DOHH2 (cell line): ENCODE measurements at regions not wholly inside any gene's neighbourhood (a gene's known extent, or its start where the extent isn't known, plus 50 kb on each side); places are given as distances from the start of the nearest gene placed in this dataset.

ENCODE experiments used
- CTCF ChIP-seq: fragments of 200-600 bp; sonication (generic); IDR thresholded peaks from one replicate; pipeline ENCODE4 v1.5.1; 2014; ENCODE audit warnings: antibody characterized with exemption, mild to moderate bottlenecking, low read depth, low read length; ENCODE audit not compliant: poor library complexity, severe bottlenecking
- EZH2phosphoT487 ChIP-seq: fragments of 200-600 bp; sonication (generic); IDR thresholded peaks from 2 replicates; pipeline ENCODE4 v1.6.1; 2017; ENCODE audit warnings: borderline replicate concordance, mild to moderate bottlenecking, antibody characterized with exemption, low read length, moderate library complexity, mixed read lengths

DNA sequence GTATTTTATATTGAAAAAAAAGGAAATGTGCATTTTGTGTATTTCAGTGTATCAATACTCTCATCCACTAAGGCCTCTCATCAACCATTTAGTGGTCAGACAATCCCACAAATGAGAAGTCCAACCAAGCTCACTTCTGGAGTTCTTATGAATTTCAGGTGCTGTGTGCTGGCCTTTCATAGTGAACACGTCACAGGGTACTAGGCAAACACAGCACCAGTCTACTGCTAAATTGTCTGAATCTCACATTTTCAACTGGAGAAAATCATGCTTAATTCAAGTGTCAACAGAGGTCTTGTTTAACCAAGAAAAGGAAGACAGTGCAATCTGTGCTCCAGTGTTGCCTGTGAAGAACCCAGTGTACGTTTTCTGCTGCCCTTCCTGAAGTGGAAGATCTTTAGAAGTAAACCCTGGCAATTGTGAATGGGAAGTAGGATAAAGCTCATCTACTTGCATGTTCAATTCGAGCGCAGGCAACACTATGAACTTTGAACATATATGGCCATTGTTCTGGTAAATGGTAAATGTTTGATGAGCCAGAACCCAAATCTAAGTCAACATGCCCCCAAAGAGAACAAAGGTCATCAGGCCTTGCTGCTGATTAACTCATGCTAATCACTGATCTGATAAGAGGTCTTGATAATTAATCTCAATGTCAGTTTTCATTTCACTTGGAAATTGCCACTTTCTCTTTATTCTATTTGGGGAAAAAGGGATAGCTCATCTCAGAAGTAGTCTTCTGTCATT lies 439.2 kb upstream of the SOX9 start:
- no peak for TF ChIP-seq CTCF
- TF ChIP-seq EZH2phosphoT487 = no peak
